Dendritic cell treated with granulocyte-macrophage colony-stimulating factor and Interleukin-4, amounts not matched to agents 40 ng/mL and 50 ng/mL, for 4 days (primary cell): ENCODE measurements at regions not wholly inside any gene's neighbourhood (a gene's known extent, or its start where the extent isn't known, plus 50 kb on each side); places are given as distances from the start of the nearest gene placed in this dataset.

ENCODE experiments used
- H3K27ac Mint-ChIP-seq: one replicate; pipeline ENCODE4 v1.8.0; 2022; ENCODE audit warnings: mild to moderate bottlenecking, mixed read lengths
- H3K27me3 Mint-ChIP-seq: one replicate; pipeline ENCODE4 v1.8.0; 2022; ENCODE audit warnings: mild to moderate bottlenecking, mixed read lengths
- H3K36me3 Mint-ChIP-seq: one replicate; pipeline ENCODE4 v1.8.0; 2022; ENCODE audit warnings: low read depth, mixed read lengths
- H3K4me1 Mint-ChIP-seq: one replicate; pipeline ENCODE4 v1.8.0; 2022; ENCODE audit warnings: low read depth, mixed read lengths
- H3K4me3 Mint-ChIP-seq: one replicate; pipeline ENCODE4 v1.8.0; 2022; ENCODE audit warnings: mild to moderate bottlenecking, moderate library complexity, mixed read lengths
- H3K9me3 Mint-ChIP-seq: one replicate; pipeline ENCODE4 v1.8.0; 2022; ENCODE audit warnings: mixed read lengths
- intact Hi-C: fragments of 100-400 bp; cut with micrococcal nuclease; formaldehyde crosslinking; loops from one replicate; pipeline ENCODE4 v1.15.0; 2022

DNA sequence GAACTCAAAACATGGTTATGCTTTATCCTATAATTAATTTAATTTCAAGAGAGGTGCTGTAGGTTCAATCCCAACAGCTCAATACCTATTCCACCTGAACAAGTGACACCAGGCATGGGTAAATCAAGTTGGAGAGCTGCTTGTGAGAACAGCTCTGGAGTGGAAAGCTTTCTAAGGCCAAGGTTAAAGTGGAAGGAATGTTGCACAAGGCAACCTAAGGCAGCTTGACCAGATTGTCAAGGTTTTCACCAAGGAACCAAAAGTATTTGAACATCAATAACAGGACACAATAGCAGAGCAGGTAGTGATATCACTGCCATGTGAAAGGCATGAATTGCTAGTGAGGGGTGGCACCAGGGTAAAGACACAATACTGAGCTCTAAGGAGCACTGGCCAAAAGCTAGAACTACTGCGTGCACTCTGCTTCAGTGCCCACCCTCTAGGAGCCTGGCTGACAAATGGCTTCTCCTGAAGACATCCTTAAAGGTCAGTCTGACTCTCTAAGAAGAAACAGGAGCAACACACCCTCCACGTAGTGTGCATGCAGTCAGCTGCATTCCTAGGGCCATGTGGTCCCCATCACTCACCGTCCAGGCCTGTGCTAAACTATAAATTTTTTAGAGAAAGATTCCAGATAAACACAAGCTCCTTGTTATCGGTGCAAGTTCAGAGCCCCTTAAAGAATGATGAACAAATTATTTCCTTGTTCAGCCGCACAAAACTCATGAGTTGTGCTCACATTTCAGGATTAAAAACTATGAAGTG lies 677.7 kb upstream of the KLF4 start:
- Mint-ChIP-seq H3K9me3 (no peaks in the 10 kb centered on the region), H3K27ac (no peak overlapping the region), H3K4me3 (no peak overlapping the region), H3K4me1 (peaks cover 16% of the 10 kb centered on the region), H3K27me3 (peaks cover 10% of the 10 kb centered on the region), H3K36me3 (no peaks in the 10 kb centered on the region)
- intact Hi-C loops: no loop called here

DNA sequence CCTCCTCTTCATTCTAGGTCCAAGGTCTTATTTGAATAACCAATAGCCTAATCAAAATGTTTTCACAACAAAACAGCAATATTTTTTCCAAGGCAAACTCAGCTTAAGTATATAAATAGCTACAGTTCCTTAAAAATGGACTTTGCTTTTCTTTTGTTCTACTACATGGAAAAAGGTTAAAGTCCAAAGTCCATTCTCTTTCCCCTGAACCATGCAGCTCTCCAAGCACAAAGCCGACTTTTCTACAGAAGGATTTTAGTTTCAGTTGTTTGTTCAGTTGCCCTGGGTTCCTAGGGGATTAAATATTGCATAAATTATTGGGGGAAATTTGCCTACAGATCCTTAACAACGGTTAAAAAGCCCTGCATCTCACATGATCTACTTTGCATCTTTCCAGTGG lies 677.0 kb upstream of the KLF4 start:
- peaks cover 16% of the 10 kb centered on the region for H3K4me1 Mint-ChIP-seq
- no peak overlapping the region for H3K4me3 Mint-ChIP-seq
- H3K27ac Mint-ChIP-seq: no peak overlapping the region
- H3K9me3 Mint-ChIP-seq: no peaks in the 10 kb centered on the region
- H3K36me3 Mint-ChIP-seq: no peaks in the 10 kb centered on the region
- intact Hi-C loops: no loop called here
- peaks cover 10% of the 10 kb centered on the region for H3K27me3 Mint-ChIP-seq

DNA sequence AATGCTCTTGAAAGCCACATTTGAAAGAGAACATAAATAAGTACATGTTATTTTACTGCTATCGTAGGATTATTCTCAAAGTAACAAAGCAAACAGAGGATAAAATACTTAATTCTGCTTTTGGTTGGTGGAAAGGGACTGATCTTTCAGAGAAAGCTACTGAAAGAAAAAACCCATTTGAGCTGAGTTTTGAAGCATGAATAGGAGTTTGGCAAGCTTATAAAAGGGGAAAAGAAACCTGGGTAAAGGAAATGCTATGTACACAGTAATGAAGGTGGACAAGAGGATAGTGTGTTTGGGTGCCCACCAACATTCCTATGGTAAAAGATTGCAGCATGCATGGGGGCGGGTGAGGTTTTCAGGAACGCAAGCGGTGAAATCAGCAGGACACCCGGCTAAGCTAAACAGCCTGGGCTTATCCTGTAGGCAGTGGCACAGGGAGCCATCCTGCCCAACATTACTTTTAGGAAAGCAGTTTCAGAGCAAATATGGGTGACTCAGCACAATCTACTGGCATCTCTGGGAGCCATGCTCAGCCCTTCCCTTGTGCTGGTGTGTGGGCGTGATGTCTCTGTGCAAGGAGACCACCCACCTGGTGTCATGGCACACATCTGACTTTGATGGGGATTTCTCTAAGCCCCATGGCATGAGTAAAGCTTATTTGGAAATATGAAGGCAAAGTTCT lies 673.9 kb upstream of the KLF4 start:
- Mint-ChIP-seq H3K4me1 (peaks cover 26% of the 10 kb centered on the region), H3K9me3 (no peaks in the 10 kb centered on the region), H3K4me3 (no peak overlapping the region), H3K27ac (no peak overlapping the region), H3K36me3 (no peaks in the 10 kb centered on the region), H3K27me3 (peaks cover 17% of the 10 kb centered on the region)
- intact Hi-C loops: no loop called here

- Mint-ChIP-seq H3K4me3 (no peak overlapping the region), H3K36me3 (no peaks in the 10 kb centered on the region), H3K4me1 (peaks cover 32% of the 10 kb centered on the region), H3K9me3 (no peaks in the 10 kb centered on the region), H3K27me3 (peaks cover 17% of the 10 kb centered on the region), H3K27ac (no peak overlapping the region)
- intact Hi-C loops: no loop called here
Measured at GRCh38 chr9:108162664-108163063, 673.1 kb upstream of the KLF4 start.

- Mint-ChIP-seq H3K4me1 (peaks cover 35% of the 10 kb centered on the region), H3K27me3 (peaks cover 17% of the 10 kb centered on the region), H3K27ac (peak overlapping the region; percentile 68), H3K4me3 (no peak overlapping the region), H3K36me3 (no peaks in the 10 kb centered on the region), H3K9me3 (no peaks in the 10 kb centered on the region)
- intact Hi-C loops: no loop called here
Measured at GRCh38 chr9:108161503-108161902, 671.9 kb upstream of the KLF4 start.

GRCh38 chr9:108160706-108161355 lies 671.3 kb upstream of the KLF4 start:
- Mint-ChIP-seq H3K36me3 (no peaks in the 10 kb centered on the region), H3K4me1 (peaks cover 33% of the 10 kb centered on the region), H3K27ac (peak overlapping the region; percentile 68), H3K27me3 (peaks cover 13% of the 10 kb centered on the region), H3K9me3 (no peaks in the 10 kb centered on the region), H3K4me3 (peak overlapping the region; percentile 4)
- intact Hi-C loops: no loop called here

- Mint-ChIP-seq H3K4me3 (no peak overlapping the region), H3K9me3 (no peaks in the 10 kb centered on the region), H3K27ac (no peak overlapping the region), H3K4me1 (peaks cover 33% of the 10 kb centered on the region), H3K27me3 (peaks cover 9% of the 10 kb centered on the region), H3K36me3 (no peaks in the 10 kb centered on the region)
- intact Hi-C loops: no loop called here
Measured at GRCh38 chr9:108160039-108160438, 670.5 kb upstream of the KLF4 start.

DNA sequence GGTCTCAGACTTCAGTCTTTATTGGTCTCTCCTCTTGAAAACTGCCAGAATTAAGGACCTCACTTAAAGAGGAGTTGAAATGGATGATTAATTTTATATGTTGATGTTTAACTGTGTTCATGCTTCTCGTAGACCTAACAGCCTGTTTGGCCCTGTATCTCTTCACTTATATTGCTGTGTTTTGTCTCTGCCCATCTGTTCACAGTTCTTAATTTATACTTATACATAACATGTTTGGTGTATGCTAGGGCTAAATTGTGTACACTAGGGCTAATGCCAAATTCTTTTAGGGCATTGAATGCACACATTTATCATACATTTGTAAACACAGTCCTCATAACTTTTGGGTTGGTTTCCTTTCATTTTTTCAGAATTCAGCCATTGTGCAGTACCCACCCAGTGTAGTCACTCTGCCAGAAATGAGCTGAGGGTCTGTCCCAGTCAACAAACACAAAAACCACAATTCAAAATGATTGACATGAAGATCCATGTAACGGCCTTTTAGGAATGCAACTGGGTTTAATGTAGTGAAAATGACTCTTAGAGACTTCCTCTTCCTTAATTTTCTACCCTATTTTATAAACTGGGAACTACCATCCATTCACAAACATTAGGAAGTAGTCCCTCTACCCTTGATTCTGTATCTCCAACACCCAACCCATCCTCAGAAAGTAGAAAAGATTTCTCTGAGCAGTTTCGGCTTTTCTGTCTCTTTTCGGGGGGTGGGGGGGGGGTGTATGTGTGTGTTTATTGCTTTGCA lies 668.8 kb upstream of the KLF4 start:
- Mint-ChIP-seq H3K27ac (no peak overlapping the region), H3K36me3 (no peaks in the 10 kb centered on the region), H3K9me3 (no peaks in the 10 kb centered on the region), H3K4me3 (no peak overlapping the region), H3K4me1 (peaks cover 26% of the 10 kb centered on the region), H3K27me3 (peaks cover 8% of the 10 kb centered on the region)
- intact Hi-C loops: no loop called here

DNA sequence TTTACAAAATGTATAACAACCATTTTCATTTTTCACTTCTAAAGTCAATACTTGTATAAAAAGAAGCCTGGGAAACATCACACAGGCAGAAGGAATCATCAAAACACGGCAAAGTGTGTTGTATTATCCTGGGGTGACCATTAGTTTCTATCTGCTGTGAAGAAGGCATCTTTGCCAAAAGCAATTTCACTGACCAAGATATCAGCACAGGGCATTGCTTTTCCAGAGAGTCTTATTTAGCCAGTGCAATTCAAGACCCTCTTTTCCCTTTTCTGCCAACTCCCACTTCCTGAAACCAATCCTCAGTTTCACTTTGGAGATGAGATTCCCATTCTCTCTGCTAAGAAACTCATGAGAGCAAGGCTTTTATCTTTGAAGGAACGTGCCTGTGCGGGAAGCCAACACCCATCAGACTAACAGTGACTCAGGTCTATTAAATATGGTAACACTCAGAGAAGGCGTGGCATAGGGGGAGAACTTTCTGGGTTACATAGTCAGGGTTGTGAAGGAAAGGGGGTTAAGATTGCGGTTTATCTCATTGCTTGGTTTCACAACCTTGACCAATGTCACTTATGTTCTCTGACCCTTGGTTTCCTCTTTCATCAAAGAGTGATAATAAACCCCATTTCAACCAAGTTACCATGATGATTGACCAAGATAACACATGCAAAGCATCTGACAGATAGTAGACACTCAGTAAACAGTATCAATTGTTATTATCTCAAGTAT lies 666.9 kb upstream of the KLF4 start:
- Mint-ChIP-seq H3K27ac (no peak overlapping the region), H3K27me3 (peaks cover 7% of the 10 kb centered on the region), H3K9me3 (no peaks in the 10 kb centered on the region), H3K4me3 (no peak overlapping the region), H3K4me1 (peaks cover 23% of the 10 kb centered on the region), H3K36me3 (no peaks in the 10 kb centered on the region)
- intact Hi-C loops: no loop called here

DNA sequence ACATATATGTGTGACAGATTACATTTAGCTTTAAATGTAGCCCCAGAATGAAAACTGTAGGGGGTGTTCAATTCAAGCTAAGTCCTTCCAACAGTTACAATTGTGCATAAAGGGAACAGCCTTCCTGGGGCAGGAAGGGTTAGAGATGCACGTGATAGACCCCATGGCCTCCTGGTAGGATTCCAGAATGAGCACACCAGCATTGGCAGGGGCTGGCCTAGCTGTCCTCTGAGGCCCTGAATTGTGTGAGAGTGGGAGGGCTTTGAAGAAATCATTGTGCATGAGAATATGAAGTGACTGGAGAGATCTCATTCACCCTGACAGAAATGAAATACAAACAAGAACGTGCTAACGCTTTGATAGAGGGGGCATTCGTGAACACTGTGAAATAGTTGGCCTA lies 663.8 kb upstream of the KLF4 start:
- Mint-ChIP-seq H3K4me1 (peaks cover 16% of the 10 kb centered on the region), H3K27me3 (peaks cover 2% of the 10 kb centered on the region), H3K9me3 (no peaks in the 10 kb centered on the region), H3K36me3 (no peaks in the 10 kb centered on the region), H3K4me3 (no peak overlapping the region), H3K27ac (no peak overlapping the region)
- intact Hi-C loops: no loop called here

DNA sequence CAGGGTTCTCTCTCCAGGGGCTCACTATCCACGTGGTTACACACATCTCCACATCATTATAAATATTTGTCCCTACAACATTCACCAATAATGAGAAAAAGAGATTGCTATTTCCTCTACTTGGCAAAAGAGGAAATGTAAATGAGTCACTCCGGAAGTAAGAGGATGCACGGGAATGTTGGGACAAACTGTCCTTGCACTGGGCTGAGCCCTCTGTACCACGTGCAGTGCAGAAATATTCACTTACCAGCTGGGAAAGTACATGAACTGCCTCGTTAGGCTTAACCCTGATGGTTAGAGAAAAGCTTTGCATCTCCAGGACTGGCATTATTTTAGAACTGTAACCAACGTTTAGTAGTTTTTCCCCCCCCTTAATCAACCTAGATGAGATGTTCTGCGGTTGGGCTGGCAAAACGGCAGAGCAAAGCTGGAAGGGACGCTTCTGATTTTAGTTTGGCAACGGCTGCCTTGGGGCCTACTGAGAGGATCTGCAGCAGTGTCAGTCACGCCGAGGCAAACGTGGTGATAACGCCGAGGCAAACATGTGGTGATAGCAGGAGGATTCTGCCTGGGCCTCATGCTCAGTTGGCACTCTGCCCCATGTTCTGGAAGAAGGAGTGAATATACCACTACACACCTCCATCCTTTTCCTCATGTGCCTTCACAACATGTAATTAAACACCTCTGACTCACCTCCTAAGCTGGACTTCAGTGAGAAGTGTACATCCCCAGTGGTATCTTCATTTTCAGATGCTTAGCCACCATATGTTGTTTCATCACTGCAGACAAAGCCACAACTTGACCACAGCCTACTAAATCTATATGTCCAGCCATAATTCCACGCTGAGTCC lies 661.4 kb upstream of the KLF4 start:
- no peak overlapping the region for H3K27ac Mint-ChIP-seq
- intact Hi-C loops: no loop called here

GRCh38 chr9:108149326-108149725 lies 659.8 kb upstream of the KLF4 start:
- H3K4me3 Mint-ChIP-seq: no peak overlapping the region
- H3K4me1 Mint-ChIP-seq: peaks cover 5% of the 10 kb centered on the region
- H3K36me3 Mint-ChIP-seq: no peaks in the 10 kb centered on the region
- H3K27ac Mint-ChIP-seq: no peak overlapping the region
- H3K27me3 Mint-ChIP-seq: peaks cover 2% of the 10 kb centered on the region
- H3K9me3 Mint-ChIP-seq: no peaks in the 10 kb centered on the region
- intact Hi-C loops: no loop called here

More for the DNA sequence above, 661.4 kb upstream of the KLF4 start:
- Mint-ChIP-seq H3K4me3 (no peak overlapping the region), H3K9me3 (no peaks in the 10 kb centered on the region), H3K27me3 (peaks cover 2% of the 10 kb centered on the region), H3K4me1 (peaks cover 5% of the 10 kb centered on the region), H3K36me3 (no peaks in the 10 kb centered on the region)
